GM18505 (cell line): ENCODE measurements at regions not wholly inside any gene's neighbourhood (a gene's known extent, or its start where the extent isn't known, plus 50 kb on each side); places are given as distances from the start of the nearest gene placed in this dataset.

Experiments used
- ATAC-seq: cut with Tn5 transposase; IDR thresholded peaks from one replicate; pipeline ENCODE4 v1.9.1; 2021; ENCODE audit not compliant: unreplicated experiment
- POLR2A ChIP-seq: IDR thresholded peaks from 4 replicates; pipeline ENCODE4 v1.6.1; 2011; ENCODE audit warnings: borderline replicate concordance; ENCODE audit not compliant: insufficient read depth, insufficient read length; ENCODE audit errors: extremely low read depth

GRCh38 chr4:1538941-1539772, 132.9 kb upstream of the NKX1-1 start:
- no peak for TF ChIP-seq POLR2A
- ATAC-seq, result no peak

- no peak for TF ChIP-seq POLR2A
- ATAC-seq, result no peak
These were observed 131.8 kb upstream of the NKX1-1 start for GRCh38 chr4:1538096-1538410.

- TF ChIP-seq POLR2A, result no peak
- ATAC-seq, result no peak
These were observed 131.3 kb upstream of the NKX1-1 start for GRCh38 chr4:1537410-1538095.

GRCh38 chr4:1536579-1537409, 130.6 kb upstream of the NKX1-1 start:
- TF ChIP-seq POLR2A, result no peak
- no peak for ATAC-seq

GRCh38 chr4:1535926-1536578, 129.8 kb upstream of the NKX1-1 start:
- no peak for ATAC-seq
- TF ChIP-seq POLR2A, result no peak

GRCh38 chr4:1534876-1535526, 128.8 kb upstream of the NKX1-1 start:
- no peak for TF ChIP-seq POLR2A
- ATAC-seq, result no peak

- no peak for ATAC-seq
- no peak for TF ChIP-seq POLR2A
These were observed 128.0 kb upstream of the NKX1-1 start for GRCh38 chr4:1534095-1534872.

GRCh38 chr4:1533501-1534064, 127.3 kb upstream of the NKX1-1 start:
- ATAC-seq, result no peak
- TF ChIP-seq POLR2A, result no peak

- no peak for ATAC-seq
- TF ChIP-seq POLR2A, result no peak
These were observed 126.5 kb upstream of the NKX1-1 start for GRCh38 chr4:1532549-1533395.

GRCh38 chr4:1531683-1532548, 125.7 kb upstream of the NKX1-1 start:
- no peak for ATAC-seq

GRCh38 chr4:1530356-1530755, 124.1 kb upstream of the NKX1-1 start:
- no peak for ATAC-seq
- no peak for TF ChIP-seq POLR2A

More at GRCh38 chr4:1531683-1532548, 125.7 kb upstream of the NKX1-1 start:
- no peak for TF ChIP-seq POLR2A

GRCh38 chr4:1524761-1525160, 118.5 kb upstream of the NKX1-1 start:
- TF ChIP-seq POLR2A, result no peak
- no peak for ATAC-seq
